OCI-LY3 (cell line): ENCODE measurements at regions not wholly inside any gene's neighbourhood (a gene's known extent, or its start where the extent isn't known, plus 50 kb on each side); places are given as distances from the start of the nearest gene placed in this dataset.

ENCODE experiments used
- EZH2phosphoT487 ChIP-seq: fragments of 200-600 bp; shearing (Covaris generic); IDR thresholded peaks from 2 replicates; pipeline ENCODE4 v1.6.1; 2018; ENCODE audit warnings: antibody characterized with exemption, mixed run types, low read depth
- TF ChIP-seq, protein P1 (sequence below): fragments of 200-600, 300-600 bp; sonication (generic); IDR thresholded peaks from 2 replicates; pipeline ENCODE4 v1.5.1; 2014; ENCODE audit warnings: antibody characterized with exemption, low read length, low read depth

DNA sequence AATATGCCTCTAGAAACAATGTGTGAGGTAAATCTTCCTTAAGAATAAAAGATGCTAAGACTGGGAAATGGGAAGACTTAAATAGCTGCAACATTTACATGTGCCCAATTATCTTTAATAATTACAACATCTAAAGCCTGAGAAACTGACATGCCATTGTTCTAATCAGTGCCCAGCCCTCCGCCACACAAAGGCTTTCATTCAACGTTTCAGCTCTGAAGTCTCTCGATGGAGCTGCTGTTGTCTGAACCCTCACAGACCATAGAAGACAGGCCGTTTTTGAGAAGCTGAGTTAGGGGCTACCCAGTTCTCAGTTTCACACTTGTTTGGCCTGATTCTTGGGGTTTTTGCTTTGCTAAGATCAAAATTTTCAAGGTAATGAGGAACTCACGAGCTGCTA is 315.4 kb upstream of the CHST9 start:
- TF ChIP-seq, protein P1, sequence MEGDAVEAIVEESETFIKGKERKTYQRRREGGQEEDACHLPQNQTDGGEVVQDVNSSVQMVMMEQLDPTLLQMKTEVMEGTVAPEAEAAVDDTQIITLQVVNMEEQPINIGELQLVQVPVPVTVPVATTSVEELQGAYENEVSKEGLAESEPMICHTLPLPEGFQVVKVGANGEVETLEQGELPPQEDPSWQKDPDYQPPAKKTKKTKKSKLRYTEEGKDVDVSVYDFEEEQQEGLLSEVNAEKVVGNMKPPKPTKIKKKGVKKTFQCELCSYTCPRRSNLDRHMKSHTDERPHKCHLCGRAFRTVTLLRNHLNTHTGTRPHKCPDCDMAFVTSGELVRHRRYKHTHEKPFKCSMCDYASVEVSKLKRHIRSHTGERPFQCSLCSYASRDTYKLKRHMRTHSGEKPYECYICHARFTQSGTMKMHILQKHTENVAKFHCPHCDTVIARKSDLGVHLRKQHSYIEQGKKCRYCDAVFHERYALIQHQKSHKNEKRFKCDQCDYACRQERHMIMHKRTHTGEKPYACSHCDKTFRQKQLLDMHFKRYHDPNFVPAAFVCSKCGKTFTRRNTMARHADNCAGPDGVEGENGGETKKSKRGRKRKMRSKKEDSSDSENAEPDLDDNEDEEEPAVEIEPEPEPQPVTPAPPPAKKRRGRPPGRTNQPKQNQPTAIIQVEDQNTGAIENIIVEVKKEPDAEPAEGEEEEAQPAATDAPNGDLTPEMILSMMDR = no peak
- no peak for TF ChIP-seq EZH2phosphoT487
